Stimulated activated CD4-positive, alpha-beta T cell treated with anti-CD3 and anti-CD28 coated beads, TNF-alpha, amount 100 ng/mL, for 1 hour (primary cell): ENCODE measurements at regions not wholly inside any gene's neighbourhood (a gene's known extent, or its start where the extent isn't known, plus 50 kb on each side); places are given as distances from the start of the nearest gene placed in this dataset.

Experiments
- DNase-seq, 3 donors: peaks; one replicate each; pipeline ENCODE4 v3.0.0-alpha.2; 2020; ENCODE audit warnings: low read depth in 3 of 3, low spot score in 1 of 3

DNA sequence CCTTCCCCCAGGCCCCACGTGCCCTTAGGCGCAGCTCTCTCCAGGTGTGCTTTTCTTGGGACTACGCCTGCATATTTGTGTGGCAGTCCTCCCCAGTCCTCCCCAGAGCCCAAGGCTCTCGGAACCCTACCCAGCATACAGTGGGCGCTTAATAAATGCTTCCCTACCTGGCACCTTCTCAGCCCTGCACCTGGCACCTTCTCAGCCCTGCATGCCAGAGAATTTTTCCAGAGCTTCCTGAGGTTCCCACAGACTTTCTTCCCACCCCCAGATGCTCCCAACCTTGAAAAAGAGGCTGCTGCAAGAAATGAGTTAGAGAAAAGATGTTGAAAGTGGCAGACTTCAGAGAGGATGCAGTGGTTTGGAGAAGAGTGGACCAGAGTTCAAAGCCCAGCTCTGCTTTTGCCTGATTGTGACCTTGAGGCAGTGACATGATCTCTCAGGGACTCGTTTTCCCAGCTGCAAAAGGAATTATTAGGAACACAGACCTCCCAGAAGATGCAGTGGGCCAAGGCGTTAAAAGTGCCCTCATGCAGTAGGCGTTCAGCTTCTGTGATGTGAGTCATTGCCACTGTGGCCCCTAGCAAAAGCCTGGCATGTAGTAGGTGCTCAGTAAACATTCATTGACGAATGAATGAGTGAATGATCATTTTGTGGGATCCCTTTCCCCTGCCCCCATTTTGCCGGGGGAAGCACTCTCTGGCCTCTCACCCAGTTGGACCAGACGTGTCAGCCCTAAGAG is 167.2 kb downstream of the PHETA1 start:
- DNase-seq: no peak

DNA sequence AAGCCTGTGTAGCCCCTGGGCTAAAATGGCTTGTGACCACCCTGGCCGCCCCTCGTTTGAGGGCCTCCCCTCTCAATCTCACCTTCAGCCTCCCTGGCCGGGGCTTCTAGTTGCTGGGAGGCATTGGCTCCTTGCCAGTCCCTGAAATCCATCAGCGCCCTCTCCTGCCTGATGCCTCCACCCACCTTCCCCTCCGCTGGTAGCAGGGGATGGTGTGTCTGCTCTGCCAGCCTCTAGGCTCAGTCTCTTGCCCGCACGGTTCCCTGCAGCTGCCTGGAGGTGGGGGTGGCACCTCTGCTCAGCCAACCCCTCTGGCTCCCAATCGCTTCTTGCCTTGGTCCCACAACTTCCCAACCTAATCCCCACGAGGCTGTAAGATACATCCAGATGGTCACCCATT is 167.9 kb downstream of the PHETA1 start:
- no peak for DNase-seq

DNA sequence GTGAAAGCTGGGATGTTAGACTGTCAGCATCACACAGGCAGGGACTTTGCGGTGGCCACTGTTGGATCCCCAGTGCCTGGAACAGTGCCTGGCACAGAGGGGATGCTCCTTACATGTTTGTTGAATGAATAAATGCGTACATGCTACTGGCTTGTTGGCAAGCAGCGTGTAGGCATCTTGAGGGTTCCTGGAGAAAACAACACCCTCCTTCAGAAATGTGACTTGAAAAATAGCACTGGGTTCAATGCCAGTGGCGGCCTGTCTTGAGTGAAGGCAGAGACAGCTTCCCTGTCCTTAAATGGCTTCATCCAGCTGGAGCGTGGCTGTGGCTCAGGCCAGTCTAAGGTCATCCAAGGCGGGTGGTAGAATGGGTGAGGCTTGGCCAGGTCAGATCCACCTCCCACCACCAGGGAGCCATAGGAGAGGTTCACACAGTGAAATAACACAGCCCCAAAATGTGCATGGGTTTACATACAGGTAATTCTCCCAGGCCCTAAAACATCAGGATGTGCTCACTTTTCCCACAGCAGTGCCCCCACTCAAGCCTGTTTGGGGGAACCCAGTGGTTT is 171.4 kb downstream of the PHETA1 start:
- no peak for DNase-seq

DNA sequence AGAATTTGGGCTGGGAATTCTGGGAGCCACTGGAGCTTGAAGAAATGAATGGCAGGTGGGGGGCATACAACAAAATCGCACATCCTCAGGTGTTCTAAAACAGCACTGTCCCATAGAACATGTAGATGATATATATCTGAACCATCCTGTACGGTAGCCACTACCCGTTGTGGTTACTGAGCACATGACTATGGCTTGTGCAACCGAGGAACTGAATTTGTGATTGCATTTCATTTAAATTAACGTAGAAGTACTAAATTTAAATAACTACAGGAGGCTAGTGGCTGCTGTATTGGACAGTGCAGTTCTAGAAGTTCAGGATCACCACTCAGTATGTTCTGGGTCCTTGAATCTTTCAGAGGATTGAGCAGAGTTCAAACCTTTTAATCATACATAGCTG is 172.4 kb downstream of the PHETA1 start:
- no peak for DNase-seq

DNA sequence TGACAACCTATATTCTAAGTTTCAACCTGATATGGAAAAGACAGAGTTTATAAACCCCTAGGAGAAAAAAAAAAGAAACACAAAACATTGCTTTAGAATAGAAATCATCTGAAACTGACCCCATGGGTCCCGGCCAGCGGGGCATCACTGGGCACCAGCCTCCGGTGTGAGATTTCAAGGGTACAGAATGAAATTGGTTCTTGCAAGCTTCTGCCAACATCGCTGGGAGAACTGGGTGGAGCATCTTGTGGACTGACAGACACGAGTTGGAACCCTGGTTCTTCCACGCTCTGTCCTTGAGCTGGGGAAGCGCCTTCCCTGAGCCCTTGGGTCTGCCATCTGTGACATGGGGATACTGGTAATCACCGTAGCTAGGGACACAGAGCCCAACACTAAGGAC is 173.6 kb downstream of the PHETA1 start:
- no peak for DNase-seq

DNA sequence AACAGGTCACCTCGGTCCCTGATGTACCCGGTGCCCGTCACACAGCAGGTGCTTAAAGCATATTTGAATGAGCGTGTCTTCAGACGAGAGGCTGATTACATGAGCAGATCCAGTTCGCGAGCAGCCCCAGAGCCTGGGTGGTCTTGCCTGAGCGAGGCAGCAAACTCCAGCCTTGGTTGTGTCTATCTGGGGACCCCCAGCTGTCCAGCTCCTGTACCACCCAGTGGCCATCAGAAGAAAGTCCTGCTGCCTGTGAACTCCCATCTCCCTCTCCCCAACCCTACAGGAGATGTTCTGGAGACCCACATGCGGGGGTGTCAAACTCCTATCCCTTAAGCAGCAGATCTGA is 174.2 kb downstream of the PHETA1 start:
- DNase-seq: no peak

DNA sequence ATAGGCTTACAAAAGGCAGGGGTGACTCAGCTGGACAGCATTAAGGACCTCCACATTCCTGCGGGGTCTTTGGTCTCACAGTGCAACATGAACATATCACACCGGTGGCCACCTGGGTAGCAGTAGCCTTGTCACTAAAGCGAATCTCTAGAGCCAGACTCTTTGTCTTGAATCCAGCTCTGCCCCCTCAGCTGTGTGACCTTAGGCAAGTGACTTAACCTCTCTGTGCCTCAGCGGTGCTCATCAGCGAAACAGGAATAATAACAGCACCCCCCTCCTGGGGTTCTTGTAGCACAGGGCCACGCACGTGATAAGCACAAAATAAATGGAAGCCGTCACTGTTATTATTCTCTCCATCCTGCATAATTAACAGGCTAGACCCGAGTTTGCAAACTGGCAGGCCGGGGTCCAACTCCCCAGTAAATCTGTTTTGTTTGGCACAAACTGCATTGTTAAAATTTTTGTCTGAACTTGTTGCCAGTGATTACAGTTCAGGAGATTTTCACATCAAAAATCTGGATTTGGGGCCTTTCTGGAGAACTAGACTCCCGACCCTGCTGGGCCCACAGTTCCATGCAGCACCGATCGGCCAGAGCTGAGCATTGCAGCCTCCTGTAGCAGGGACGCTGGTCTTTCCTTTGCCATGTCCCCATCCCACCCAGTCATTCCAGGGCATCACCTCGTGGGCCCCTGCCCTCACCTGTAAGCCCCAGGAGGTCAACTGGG is 174.8 kb downstream of the PHETA1 start:
- DNase-seq: no peak

DNA sequence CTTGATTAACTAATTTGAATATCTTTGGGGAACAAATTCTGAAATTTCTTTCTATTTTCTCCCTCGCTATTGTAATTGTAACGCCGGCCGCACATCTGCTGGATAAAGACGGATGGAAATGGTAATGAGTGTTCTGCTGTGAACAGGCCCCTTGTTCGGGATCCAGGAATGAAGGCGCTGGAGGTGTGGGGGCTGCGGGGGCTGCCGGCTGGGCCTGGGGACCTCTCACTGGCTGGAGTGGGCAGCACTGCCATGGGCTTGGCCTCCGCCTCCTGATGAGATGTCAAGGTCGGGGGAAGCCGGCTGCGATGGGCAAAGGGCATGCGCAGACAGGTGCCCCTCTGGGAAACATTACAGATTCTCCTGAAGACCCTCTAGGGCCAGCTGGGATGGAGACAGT is 175.4 kb downstream of the PHETA1 start:
- DNase-seq: no peak

DNA sequence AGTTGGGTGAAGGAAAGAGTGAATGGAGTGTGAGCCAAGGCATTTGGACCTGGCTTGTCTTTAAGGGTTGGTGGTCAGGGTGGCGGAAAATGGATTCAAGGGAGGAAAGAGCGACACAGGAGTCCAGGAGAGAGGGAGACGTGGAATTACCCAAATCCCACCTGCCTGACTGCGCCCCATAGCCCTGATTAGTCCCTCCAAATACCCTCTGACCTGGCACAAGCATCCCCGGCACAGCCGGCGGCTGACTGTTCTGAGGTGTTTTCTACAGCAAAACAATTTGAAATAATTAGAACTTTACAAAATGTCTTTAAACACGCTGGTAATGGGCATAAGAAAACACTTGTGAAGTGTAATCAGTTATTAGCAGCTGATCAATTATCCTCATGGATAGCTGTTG is 175.8 kb downstream of the PHETA1 start:
- no peak for DNase-seq

DNA sequence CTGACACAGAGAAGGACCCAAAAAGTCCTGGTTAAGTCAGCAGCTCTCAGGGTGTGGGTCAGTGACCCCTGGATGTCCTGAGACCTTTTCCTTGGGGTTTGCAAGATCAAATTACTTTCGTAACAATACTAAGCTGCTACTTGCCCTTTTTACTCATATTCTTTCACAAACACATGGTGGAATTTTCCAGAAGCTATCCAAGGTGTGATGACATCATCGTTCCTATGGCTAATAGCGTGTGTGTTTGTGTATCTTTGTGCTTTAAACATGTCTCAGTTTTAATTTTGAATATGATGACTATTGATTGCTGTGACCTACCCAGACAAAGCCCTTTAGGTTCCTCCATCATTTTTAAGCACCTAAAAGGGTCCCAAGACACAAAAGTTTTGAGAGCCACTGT is 176.2 kb downstream of the PHETA1 start:
- no peak for DNase-seq

DNA sequence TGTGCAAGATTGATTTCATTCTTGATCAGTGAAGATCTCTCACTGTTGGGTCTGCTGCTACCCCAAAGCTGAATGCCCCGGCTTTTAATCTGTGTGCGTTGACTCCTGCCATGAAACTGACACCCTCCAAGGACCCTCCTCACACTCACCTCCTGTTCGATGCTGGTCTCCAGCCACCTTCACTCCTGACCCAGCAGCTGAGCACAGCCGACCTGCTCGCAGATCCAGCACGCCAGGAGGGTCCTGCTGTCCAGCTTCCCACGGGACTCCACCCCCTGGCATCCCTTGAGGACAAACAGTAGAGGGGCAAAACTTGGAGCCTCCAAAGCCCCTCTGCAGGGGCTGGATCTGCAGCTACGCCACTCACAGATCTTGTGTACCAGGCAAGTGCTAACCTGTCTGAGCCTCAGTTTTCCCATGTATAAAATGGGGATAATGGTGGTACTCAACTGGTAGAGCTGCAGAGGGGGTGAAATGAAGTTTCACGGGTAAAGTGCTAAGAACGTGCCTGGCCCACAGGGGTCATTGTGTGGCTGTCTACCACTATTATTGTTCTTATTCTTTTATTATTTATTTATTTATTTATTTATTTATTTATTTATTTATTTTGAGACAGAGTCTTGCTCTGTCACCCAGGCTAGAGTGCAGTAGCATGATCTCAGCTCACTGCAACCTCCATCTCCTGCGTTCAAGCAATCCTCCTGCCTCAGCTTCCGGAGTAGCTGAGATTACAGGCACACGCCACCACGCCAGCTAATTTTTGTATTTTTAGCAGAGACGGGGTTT is 178.0 kb downstream of the PHETA1 start:
- DNase-seq: no peak

DNA sequence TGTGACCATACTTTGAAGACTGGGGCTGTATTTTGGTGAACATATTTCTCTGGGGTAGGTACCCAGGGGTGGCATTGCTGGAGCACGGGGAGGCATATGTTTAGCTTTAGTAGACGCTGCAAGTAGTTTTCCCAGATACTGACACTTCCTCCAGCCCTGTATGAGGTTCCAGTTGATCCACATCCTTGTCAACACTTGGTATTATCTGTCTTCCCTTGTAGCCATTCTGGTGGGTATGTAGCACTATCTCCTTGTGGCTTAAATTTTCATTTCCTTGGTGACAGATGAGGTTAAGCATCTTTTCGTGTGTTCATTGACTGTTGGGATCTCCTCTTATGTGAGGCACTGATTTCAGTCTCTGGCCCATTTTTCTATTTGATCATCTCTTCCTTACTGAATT is 179.1 kb downstream of the PHETA1 start:
- DNase-seq: no peak

DNA sequence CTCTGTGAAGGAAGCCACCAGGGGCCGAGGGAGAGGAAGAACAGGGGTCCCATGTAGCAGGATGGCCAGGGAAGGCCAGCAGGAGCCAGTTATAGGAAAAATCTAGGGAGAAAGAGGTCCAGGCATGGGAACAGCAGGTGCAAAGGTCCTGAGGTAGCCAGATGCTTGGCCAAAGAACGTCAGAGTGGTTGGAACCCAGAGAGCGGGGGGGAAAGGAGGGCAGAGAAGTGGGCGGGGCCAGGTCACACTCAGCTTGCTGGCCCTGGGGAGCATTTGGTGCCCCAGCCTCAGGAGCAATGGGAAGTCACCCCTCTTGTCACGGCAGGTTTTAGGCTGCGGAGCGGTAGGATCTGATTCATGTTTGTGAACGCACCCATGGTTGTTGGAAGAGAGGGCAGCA is 180.5 kb downstream of the PHETA1 start:
- DNase-seq: no peak

DNA sequence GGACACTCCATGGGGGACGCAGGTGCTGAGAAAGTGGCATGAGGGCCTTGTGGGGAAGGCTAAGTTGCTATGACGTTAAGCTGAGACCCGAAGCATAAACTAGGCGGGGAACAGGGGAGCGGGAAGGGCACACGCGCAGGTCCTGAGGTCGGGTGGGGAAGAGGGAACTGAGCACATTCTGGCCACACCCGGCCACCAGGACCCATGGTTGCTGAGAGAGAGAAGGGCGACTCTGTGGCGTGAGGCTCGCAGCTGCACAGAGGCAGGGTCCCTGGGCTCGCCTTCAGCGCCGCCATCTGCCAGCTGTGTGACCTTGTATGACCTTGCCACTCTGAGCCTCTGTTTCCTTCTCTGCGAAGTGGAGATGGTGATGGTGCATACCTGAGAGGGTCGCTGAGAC is 182.5 kb downstream of the PHETA1 start:
- no peak for DNase-seq

DNA sequence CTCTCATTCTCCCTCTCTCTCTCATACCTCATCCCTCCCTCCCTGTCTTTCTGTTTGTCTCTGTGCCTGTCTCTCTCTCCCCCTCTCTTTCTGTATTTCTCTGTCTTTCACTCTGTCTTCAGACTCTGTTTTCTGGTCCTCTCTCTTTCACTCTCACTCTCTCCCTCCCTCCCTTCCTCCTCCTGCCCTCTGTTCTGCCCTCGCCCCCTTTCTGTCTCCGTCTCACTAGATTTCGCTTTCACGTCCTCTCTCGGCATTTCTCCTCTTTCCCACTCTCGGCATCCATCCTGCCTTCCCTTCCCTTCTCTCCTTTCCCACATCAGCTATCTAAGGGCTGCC is 183.0 kb downstream of the PHETA1 start:
- DNase-seq: no peak

DNA sequence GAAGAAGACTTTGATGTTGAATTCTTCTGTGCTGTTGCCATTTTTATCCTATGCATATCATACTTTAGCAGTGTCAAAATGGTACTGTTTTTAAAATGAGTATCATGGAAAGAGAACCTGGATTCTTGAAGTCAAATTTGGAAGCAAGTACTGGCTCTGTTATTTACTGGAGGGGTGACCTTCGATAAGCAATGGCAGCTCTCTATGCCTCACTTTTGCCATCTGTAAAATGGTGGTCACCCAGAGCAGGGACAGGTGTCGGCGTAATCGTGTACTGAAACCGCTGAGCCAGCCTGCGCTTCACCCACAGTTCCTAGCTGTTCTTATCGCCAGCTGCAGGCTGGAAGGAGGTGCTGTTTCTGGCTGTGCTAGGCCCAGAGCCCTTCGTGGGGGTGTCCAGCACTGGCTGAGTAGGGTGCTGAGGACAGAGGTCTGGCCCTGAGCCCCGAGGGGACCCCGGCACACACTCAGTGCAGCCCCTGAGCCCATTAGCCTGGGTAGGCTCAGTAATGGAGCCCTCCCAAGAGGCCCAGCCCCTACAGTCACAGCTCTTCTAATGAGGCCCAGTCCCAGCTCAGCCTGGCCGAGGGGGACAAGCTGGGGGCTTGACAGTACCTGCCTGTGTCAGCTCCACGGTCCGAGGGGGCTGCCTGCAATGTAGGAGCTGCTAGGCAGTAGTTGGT is 183.5 kb downstream of the PHETA1 start:
- DNase-seq: no peak

DNA sequence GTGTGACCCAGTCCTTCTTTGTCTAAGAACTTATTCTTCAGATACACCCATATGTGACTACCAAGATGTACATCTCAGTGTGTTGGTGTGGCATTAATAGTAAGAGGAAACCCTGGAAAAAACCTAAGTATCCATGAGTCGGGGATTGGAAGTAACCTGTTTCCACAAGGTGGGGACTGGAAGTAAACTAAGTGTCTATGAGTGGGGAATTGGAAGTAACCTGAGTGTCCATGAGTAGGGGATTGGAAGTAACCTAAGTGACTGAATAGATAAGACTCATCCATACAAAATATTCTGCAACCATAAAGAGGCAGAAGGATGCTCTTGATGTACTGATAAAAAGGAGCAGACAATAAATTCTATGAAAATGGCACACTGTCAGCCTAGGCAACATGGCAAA is 184.7 kb downstream of the PHETA1 start:
- no peak for DNase-seq

DNA sequence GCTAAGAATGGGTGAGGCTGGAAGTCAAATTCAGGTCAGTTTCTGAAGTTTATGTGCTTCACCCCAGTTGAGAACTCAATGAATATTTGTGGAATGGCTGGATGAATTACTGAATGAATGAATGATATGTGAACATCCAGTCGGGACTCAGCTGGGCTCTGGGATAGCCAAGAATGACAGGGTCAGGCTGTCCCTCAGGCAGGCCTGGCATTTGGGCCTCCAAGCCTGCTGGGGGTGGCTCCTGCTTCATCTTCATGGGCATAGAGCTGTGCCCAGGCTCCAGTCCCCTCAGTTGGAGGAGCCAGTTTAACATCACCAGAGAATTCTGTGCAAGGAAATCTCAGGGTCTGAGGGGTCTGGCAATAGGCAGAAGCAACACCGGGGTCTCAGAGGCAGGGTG is 185.8 kb downstream of the PHETA1 start:
- DNase-seq: no peak

DNA sequence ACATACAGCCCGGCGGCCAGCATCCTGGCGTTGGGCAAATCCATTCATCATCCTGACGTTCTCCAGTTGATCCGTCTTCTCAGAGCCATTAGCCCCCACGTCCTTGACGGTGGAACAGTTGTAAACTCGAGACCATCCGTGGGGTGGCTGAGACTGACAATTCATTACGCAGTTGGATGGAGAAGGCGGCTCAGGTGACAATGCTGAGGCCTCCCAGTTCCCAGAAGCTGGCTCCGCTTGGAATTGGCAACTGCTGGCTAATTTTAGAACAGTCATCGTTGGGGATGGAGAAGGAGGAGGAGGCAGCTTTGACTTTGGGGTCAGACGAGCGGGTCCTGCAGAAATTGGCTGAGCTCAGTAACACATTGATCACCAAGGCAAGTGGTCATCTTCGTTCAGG is 186.5 kb downstream of the PHETA1 start:
- DNase-seq: no peak

DNA sequence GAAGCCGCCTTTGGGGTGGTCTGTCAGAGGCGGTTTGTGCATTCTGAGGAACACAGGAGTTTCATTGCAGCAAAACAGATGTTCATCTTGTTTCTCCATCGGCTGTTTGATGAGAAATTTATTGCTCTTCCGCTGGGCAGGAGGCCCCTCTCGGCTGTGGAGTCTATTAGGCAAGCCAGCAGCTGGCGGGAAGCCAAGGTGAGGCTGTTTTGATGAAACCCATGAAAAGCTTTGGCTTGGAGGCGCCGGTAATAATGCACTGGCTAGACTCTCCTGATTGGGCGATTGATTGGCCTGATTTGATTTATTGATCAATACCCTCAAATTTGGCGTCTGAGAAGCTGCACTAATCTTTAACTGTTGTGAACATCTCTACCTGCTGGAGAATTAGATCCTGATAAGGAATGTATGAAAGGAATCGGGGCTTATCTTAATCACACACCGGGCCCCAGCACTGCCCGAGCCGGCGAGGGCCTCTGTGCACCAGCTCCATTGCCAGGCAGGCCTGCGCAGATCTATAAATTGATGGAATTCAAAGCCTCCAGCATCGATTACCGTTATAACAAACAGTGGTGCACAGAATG is 187.7 kb downstream of the PHETA1 start:
- DNase-seq: no peak
